Adrenal gland (tissue), 9 donors: ENCODE measurements at regions not wholly inside any gene's neighbourhood (a gene's known extent, or its start where the extent isn't known, plus 50 kb on each side); places are given as distances from the start of the nearest gene placed in this dataset.
"Not testable (repeated sequence)": the region's sequence is repeated elsewhere in the genome, so short reads cannot be mapped to it uniquely, and the experiment has no call there.

Source experiments
- DNase-seq, 7 donors: peaks; one replicate each; pipeline ENCODE4 v3.0.0-alpha.2; 2019 to 2020
- H3K27ac ChIP-seq, 5 donors: fragments of 200-600 bp; sonication (generic) in 4 of 5; 1 replicate in 3 of 5; 2 replicates in 2 of 5; pipeline versions ENCODE4 v1.5.1 to v1.8.0; 2016 to 2020; ENCODE audit warnings: mild to moderate bottlenecking in 1 of 5
- H3K27me3 ChIP-seq: fragments of 200-600 bp; 2 replicates; pipeline ENCODE4 v1.8.0; 2021
- H3K36me3 ChIP-seq, 2 donors: fragments of 200-600 bp; replicated peaks in 1 of 2; 1 replicate in 1 of 2; 2 replicates in 1 of 2; pipeline versions ENCODE4 v1.5.1 to v1.8.0; 2018 to 2022
- H3K4me1 ChIP-seq, 2 donors: fragments of 200-600 bp; replicated peaks in 1 of 2; 1 replicate in 1 of 2; 2 replicates in 1 of 2; pipeline versions ENCODE4 v1.5.1 to v1.8.0; 2018 to 2021
- H3K4me3 ChIP-seq, 4 donors: fragments of 200-600 bp; sonication (generic) in 3 of 4; one replicate each; pipeline ENCODE4 v1.5.1; 2016 to 2018
- H3K9me3 ChIP-seq, 3 donors: fragments of 200-600 bp; sonication (generic) in 1 of 3; replicated peaks in 1 of 3; 1 replicate in 2 of 3; 2 replicates in 1 of 3; pipeline versions ENCODE4 v1.5.1 to v1.8.0; 2016 to 2021
- WGBS, 4 donors: extraction: QIAGEN DNeasy Blood & Tissue Kit in 2 of 4; methylation state at CpG; one replicate each; pipeline versions ENCODE4 v1.1.5 to v1.1.7; 2013 to 2017; 5-methylcytosine and 5-hydroxymethylcytosine counted together
- intact Hi-C, 2 donors: fragments of 100-400 bp; cut with DNase I; formaldehyde crosslinking; loops; one replicate each; pipeline versions ENCODE4 v1.14.1 to v1.15.0; 2022 to 2023
- donor health status: healthy with polysubstance abuse.
- donor health status: Bipolar disorder and iron deficiency.
- donor health status: DM: yes; HTN: yes; CAD: no.
- donor health status: DM: no; HTN: no; CAD: no.
- donor health status: DM: no; HTN: no; CAD: no.

GRCh38 chr9:42414865-42415264, 231.4 kb downstream of the SPATA31A6 start:
- H3K4me1 ChIP-seq, DNase-seq, H3K9me3 ChIP-seq, H3K27me3 ChIP-seq, H3K36me3 ChIP-seq, intact Hi-C loops, H3K27ac ChIP-seq, H3K4me3 ChIP-seq: not testable (repeated sequence)
- WGBS, 4 donors = no CpG with 5 or more reads among the region's 1 CpG

GRCh38 chr9:42419652-42420051, 236.2 kb downstream of the SPATA31A6 start:
- H3K27ac ChIP-seq, H3K36me3 ChIP-seq, H3K4me3 ChIP-seq, H3K9me3 ChIP-seq, H3K27me3 ChIP-seq, DNase-seq, H3K4me1 ChIP-seq, intact Hi-C loops: not testable (repeated sequence)
- no CpG with 5 or more reads among the region's 8 CpGs for WGBS, 4 donors

- H3K27ac ChIP-seq, H3K36me3 ChIP-seq, DNase-seq, H3K4me3 ChIP-seq, H3K9me3 ChIP-seq, intact Hi-C loops, H3K4me1 ChIP-seq, H3K27me3 ChIP-seq: not testable (repeated sequence)
- 53 to 67% (median 56%) methylated on average over 2 of the region's 2 CpGs for WGBS, 4 donors
Measured at GRCh38 chr9:42420324-42420723, 236.9 kb downstream of the SPATA31A6 start.

DNA sequence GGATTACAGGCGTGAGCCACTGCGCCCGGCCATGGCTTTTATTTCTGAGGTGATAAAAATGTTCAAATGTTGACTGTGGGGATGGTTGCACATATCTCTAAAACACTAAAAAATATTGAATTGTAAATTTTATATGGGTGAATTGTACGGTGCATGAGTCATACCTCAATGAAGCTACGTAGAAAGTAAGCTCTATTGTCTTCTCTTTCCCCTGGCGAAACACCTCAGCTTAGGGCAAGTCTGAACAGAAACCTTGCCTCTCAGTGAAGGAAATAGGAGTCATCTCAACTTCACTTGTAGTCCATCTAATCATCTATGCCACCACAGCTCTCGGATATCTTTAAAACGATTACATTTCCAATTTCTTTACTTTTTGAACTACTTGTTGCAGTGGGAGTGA, 238.2 kb downstream of the SPATA31A6 start:
- H3K9me3 ChIP-seq, H3K27ac ChIP-seq, H3K27me3 ChIP-seq, DNase-seq, H3K4me1 ChIP-seq, H3K4me3 ChIP-seq, H3K36me3 ChIP-seq, intact Hi-C loops: not testable (repeated sequence)
- 84 to 92% (median 89%) methylated on average over 5 to 8 of the region's 8 CpGs for WGBS, 4 donors

DNA sequence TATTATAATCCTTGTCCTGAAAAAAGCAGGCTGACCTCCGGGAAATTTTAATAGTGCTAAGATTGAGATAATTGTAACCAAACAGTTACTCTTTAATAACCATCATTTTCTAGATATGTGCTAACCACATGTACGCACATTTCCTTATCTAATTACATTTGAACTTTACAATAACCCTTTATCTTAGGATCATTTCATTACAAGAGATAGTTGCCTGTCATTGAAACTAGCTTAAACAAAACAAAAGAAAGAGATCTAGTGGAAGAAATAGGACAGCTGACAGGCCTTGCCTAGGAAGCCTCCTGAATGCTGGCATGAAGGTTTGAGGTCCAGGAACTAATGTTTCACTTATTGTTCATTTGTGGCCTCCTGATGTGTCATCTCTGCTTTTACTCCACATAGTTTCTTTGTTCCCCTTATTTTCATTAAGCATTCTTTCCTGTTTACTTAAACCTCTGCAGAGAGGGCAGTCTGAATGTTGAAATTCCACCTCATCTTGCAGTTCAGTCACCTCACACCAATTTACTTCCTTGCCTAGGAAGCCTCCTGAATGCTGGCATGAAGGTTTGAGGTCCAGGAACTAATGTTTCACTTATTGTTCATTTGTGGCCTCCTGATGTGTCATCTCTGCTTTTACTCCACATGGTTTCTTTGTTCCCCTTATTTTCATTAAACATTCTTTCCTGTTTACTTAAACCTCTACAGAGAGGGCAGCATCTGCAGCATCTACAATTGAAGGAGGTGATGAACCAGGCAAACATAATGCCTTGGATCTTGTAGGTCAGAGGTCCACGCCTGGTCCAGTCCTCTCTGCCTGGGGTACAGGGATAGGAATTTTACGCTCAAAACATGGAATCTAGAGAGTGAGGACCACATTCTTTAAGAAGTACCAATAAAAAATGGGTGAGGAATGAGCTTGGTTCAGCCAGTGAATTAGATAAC, 247.5 kb downstream of the SPATA31A6 start:
- H3K4me1 ChIP-seq, H3K27me3 ChIP-seq, H3K9me3 ChIP-seq, H3K4me3 ChIP-seq, H3K36me3 ChIP-seq, DNase-seq, intact Hi-C loops, H3K27ac ChIP-seq: not testable (repeated sequence)
- WGBS, 4 donors = 57 to 74% (median 65%) methylated on average over 3 to 4 of the region's 4 CpGs

GRCh38 chr9:42431616-42432010, 248.2 kb downstream of the SPATA31A6 start:
- DNase-seq, H3K27ac ChIP-seq, H3K4me1 ChIP-seq, H3K36me3 ChIP-seq, H3K27me3 ChIP-seq, H3K9me3 ChIP-seq, H3K4me3 ChIP-seq, intact Hi-C loops: not testable (repeated sequence)
- WGBS, 4 donors = 33 to 48% (median 35%) methylated on average over 1 of the region's 1 CpG

GRCh38 chr9:42434844-42435714, 251.6 kb downstream of the SPATA31A6 start:
- peak in 1 of 7 donors; percentile 23 for DNase-seq
- H3K36me3 ChIP-seq, H3K9me3 ChIP-seq, H3K4me3 ChIP-seq, H3K4me1 ChIP-seq, intact Hi-C loops, H3K27ac ChIP-seq, H3K27me3 ChIP-seq: not testable (repeated sequence)
- 62 to 100% (median 71%) methylated on average over 1 to 15 of the region's 15 CpGs for WGBS, 4 donors

- H3K4me1 ChIP-seq, DNase-seq, H3K27ac ChIP-seq, intact Hi-C loops, H3K9me3 ChIP-seq, H3K4me3 ChIP-seq, H3K36me3 ChIP-seq, H3K27me3 ChIP-seq: not testable (repeated sequence)
- WGBS, 4 donors = 67 to 93% (median 81%) methylated on average over 2 to 3 of the region's 4 CpGs
Measured at GRCh38 chr9:42435715-42436342, 252.4 kb downstream of the SPATA31A6 start.

DNA sequence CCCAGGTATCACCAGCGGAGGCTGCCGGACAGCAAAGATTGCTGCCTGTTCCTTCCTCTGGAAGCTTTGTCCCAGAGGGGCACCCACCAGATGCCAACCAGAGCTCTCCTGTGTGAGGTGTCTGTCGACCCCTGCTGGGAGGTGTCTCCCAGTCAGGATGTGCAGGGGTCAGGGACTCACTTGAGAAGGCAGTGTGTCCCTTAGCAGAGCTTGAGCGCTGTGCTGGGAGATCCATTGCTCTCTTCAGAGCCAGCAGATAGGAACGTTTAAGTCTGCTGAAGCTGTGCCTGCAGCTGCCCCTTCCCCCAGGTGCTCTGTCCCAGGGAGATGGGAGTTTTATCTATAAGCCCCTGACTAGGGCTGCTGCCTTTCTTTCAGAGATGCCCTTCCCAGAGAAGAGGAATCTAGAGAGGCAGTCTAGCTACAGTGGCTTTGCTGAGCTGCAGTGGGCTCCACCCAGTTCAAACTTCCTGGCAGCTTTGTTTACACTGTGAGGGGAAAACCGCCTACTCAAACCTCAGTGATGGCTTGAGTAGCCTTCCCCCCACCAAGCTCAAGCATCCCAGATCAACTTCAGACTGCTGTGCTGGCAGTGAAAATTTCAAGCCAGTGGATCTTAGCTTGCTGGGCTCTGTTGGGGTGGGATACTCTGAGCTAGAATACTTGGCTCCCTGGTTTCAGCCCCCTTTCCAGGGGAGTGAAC, 253.7 kb downstream of the SPATA31A6 start:
- 66 to 80% (median 68%) methylated on average over 1 to 2 of the region's 6 CpGs; no CpG with 5 or more reads in 1 of the 4 donors for WGBS, 4 donors
- H3K9me3 ChIP-seq, H3K27ac ChIP-seq, H3K27me3 ChIP-seq, H3K4me3 ChIP-seq, H3K36me3 ChIP-seq, DNase-seq, intact Hi-C loops, H3K4me1 ChIP-seq: not testable (repeated sequence)

DNA sequence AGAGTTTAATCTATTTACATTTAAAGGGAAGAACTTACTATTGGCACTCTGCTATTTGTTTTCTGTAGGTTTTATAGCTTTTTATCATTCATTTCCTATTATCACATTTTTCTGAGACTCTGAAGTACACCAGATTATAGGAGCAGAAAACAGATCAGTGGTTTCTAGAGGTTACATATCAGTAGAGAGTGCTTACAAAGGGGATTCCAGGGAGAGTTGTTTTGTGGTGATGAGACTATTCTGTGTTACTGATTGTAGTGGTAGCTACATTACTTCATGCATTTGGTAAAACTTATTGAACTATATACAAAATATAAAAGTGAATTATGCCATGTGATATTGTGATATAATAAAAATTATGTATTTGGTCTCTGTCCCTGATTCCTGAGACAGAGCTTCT, 259.2 kb downstream of the SPATA31A6 start:
- H3K4me1 ChIP-seq = not testable (repeated sequence)

More for the DNA sequence above, 259.2 kb downstream of the SPATA31A6 start:
- H3K27ac ChIP-seq, DNase-seq, H3K9me3 ChIP-seq, H3K4me3 ChIP-seq, H3K27me3 ChIP-seq, H3K36me3 ChIP-seq, intact Hi-C loops: not testable (repeated sequence)
